ENCODE measurements at regions not wholly inside any gene's neighbourhood (a gene's known extent, or its start where the extent isn't known, plus 50 kb on each side); places are given as distances from the start of the nearest gene placed in this dataset.

- H3K27ac ChIP-seq (ENCODE audit: low read depth in 1 of 2, low read length in 2 of 2): no peak overlapping the region
- no peak overlapping the region for H3K4me3 ChIP-seq (ENCODE audit: low read depth in 1 of 3, low read length in 3 of 3)
- H3K36me3 ChIP-seq (ENCODE audit: control insufficient read depth in 4 of 4, insufficient read depth in 3 of 4, low read depth in 1 of 4, low read length in 3 of 4): no peaks in the 10 kb centered on the region
- no peaks in the 10 kb centered on the region for H3K9me3 ChIP-seq (ENCODE audit: control insufficient read depth in 4 of 4, low read length in 3 of 4)
- DNase-seq (ENCODE audit: low spot score): no peak
- H3K4me1 ChIP-seq (ENCODE audit: control insufficient read depth in 4 of 4, insufficient read depth in 4 of 4, low read length in 3 of 4): peaks cover under 1 to 8% (median 1%) of the 10 kb centered on the region in 4 donors
- H3K27me3 ChIP-seq (ENCODE audit: control insufficient read depth in 4 of 4, insufficient read depth in 4 of 4, low read length in 3 of 4): no peaks in the 10 kb centered on the region
- TF ChIP-seq FOXA1 (IDR thresholded peaks at IDR 0.05) (no peak), HNF4G (IDR thresholded peaks at IDR 0.05) (no peak)
- no peak overlapping the region for H3K9ac ChIP-seq (ENCODE audit: low read depth in 1 of 2, low read length in 2 of 2)
Measured at GRCh38 chr5:53427965-53428364, 52.5 kb upstream of the FST start.

GRCh38 chr5:53429706-53430105 lies 50.7 kb upstream of the FST start:
- Histone ChIP-seq H3K4me3 (ENCODE audit: low read depth in 1 of 3, low read length in 3 of 3) (no peak overlapping the region), H3K9me3 (ENCODE audit: control insufficient read depth in 4 of 4, low read length in 3 of 4) (no peaks in the 10 kb centered on the region), H3K27me3 (ENCODE audit: control insufficient read depth in 4 of 4, insufficient read depth in 4 of 4, low read length in 3 of 4) (no peaks in the 10 kb centered on the region), H3K4me1 (ENCODE audit: control insufficient read depth in 4 of 4, insufficient read depth in 4 of 4, low read length in 3 of 4) (peaks cover 1 to 8% (median 4%) of the 10 kb centered on the region in 4 donors), H3K27ac (ENCODE audit: low read depth in 1 of 2, low read length in 2 of 2) (no peak overlapping the region), H3K9ac (ENCODE audit: low read depth in 1 of 2, low read length in 2 of 2) (no peak overlapping the region), H3K36me3 (ENCODE audit: control insufficient read depth in 4 of 4, insufficient read depth in 3 of 4, low read depth in 1 of 4, low read length in 3 of 4) (no peaks in the 10 kb centered on the region)
- TF ChIP-seq FOXA1 (IDR thresholded peaks at IDR 0.05): no peak
- TF ChIP-seq MAX (IDR thresholded peaks at IDR 0.05): no peak
- no peak for TF ChIP-seq RAD21 (IDR thresholded peaks at IDR 0.05)
- TF ChIP-seq GABPA (IDR thresholded peaks at IDR 0.05 in 1 of 2, conservative IDR thresholded peaks at IDR 0.05 in 1 of 2): no peak
- no peak for TF ChIP-seq CTCF (IDR thresholded peaks at IDR 0.05; ENCODE audit: low read depth, low read length, missing input control)
- TF ChIP-seq EGR1 (IDR thresholded peaks at IDR 0.05; ENCODE audit: low read depth in 2 of 2): no peak
- TF ChIP-seq JUND (IDR thresholded peaks at IDR 0.05): no peak
- no peak for TF ChIP-seq ATF3 (IDR thresholded peaks at IDR 0.05)
- no peak for TF ChIP-seq NR2F2 (IDR thresholded peaks at IDR 0.05)
- TF ChIP-seq ZBTB33 (IDR thresholded peaks at IDR 0.05): no peak
- TF ChIP-seq YY1 (IDR thresholded peaks at IDR 0.05): no peak
- TF ChIP-seq TAF1 (conservative IDR thresholded peaks at IDR 0.05): no peak
- no peak for TF ChIP-seq FOXA2 (IDR thresholded peaks at IDR 0.05)
- no peak for TF ChIP-seq HNF4G (IDR thresholded peaks at IDR 0.05)
- no peak for TF ChIP-seq SP1 (IDR thresholded peaks at IDR 0.05)
- no peak for DNase-seq (ENCODE audit: low spot score)
- WGBS: 90% methylated on average over 5 of the region's 5 CpGs

GRCh38 chr5:53430618-53431252 lies 49.7 kb upstream of the FST start:
- Histone ChIP-seq H3K9me3 (ENCODE audit: control insufficient read depth in 4 of 4, low read length in 3 of 4) (no peaks in the 10 kb centered on the region), H3K4me3 (ENCODE audit: low read depth in 1 of 3, low read length in 3 of 3) (no peak overlapping the region), H3K27me3 (ENCODE audit: control insufficient read depth in 4 of 4, insufficient read depth in 4 of 4, low read length in 3 of 4) (no peaks in the 10 kb centered on the region), H3K36me3 (ENCODE audit: control insufficient read depth in 4 of 4, insufficient read depth in 3 of 4, low read depth in 1 of 4, low read length in 3 of 4) (no peaks in the 10 kb centered on the region), H3K9ac (ENCODE audit: low read depth in 1 of 2, low read length in 2 of 2) (no peak overlapping the region), H3K4me1 (ENCODE audit: control insufficient read depth in 4 of 4, insufficient read depth in 4 of 4, low read length in 3 of 4) (peaks cover 1 to 8% (median 4%) of the 10 kb centered on the region in 4 donors), H3K27ac (ENCODE audit: low read depth in 1 of 2, low read length in 2 of 2) (no peak overlapping the region)
- peak; percentile 46 to 54 for TF ChIP-seq HNF4A (conservative IDR thresholded peaks at IDR 0.05)
- TF ChIP-seq JUND (IDR thresholded peaks at IDR 0.05): no peak
- TF ChIP-seq HNF4G (IDR thresholded peaks at IDR 0.05): no peak
- peak; percentile 58 for TF ChIP-seq CTCF (IDR thresholded peaks at IDR 0.05; ENCODE audit: low read depth, low read length, missing input control)
- peak; percentile 9 to 54 for TF ChIP-seq RXRA (IDR thresholded peaks at IDR 0.05)
- peak; percentile 12 for TF ChIP-seq SP1 (IDR thresholded peaks at IDR 0.05)
- peak; percentile 42 for TF ChIP-seq YY1 (IDR thresholded peaks at IDR 0.05)
- peak; percentile 75 to 83 for TF ChIP-seq RAD21 (IDR thresholded peaks at IDR 0.05)
- WGBS: 45% methylated on average over 5 of the region's 5 CpGs
- no peak for DNase-seq (ENCODE audit: low spot score)

Measured in liver (tissue), 8 donors.